HFF-Myc (cell line): ENCODE measurements at regions not wholly inside any gene's neighbourhood (a gene's known extent, or its start where the extent isn't known, plus 50 kb on each side); places are given as distances from the start of the nearest gene placed in this dataset.

ENCODE experiments used
- DNase-seq: peaks from one replicate; pipeline ENCODE4 v3.0.0-alpha.2; 2011; ENCODE audit warnings: low read depth; ENCODE audit errors: extremely low read depth
- H3K4me3 ChIP-seq: replicated peaks from 2 replicates; pipeline ENCODE4 v1.5.1; 2011; ENCODE audit warnings: low read depth, mild to moderate bottlenecking, control low read depth, low read length
- CTCF ChIP-seq: IDR thresholded peaks from 2 replicates; pipeline ENCODE4 v1.5.1; 2012; ENCODE audit warnings: mild to moderate bottlenecking, low read depth, low read length, control low read depth; ENCODE audit errors: missing control alignments

GRCh38 chr10:93236393-93237040 lies 162.8 kb downstream of the CYP26A1 start:
- TF ChIP-seq CTCF, result no peak
- no peak for DNase-seq
- H3K4me3 ChIP-seq, result no peak overlapping the region

GRCh38 chr10:93245147-93245546 lies 171.5 kb downstream of the CYP26A1 start:
- no peak overlapping the region for H3K4me3 ChIP-seq
- DNase-seq, result no peak
- TF ChIP-seq CTCF, result no peak

DNA sequence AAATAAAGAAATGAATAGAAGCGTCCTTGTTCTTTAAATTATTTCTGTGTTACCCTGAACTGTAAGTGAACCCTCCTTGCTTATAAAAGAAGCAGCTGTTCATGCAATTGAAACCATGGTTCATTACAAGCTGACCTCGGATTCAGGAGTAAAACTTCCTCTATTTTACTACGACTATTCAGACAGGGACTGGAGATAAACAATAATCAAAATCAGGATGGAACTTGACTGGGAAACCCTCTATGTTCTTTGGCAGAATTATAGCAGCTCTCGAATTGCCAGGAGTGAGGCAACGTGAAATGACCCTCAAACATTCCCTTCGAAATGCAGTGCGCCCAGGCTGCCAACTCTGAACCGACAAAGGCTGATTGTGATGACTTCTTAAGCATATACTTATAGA lies 172.1 kb downstream of the CYP26A1 start:
- TF ChIP-seq CTCF, result no peak
- H3K4me3 ChIP-seq, result no peak overlapping the region
- DNase-seq, result no peak

- no peak for TF ChIP-seq CTCF
- DNase-seq, result no peak
- H3K4me3 ChIP-seq, result no peak overlapping the region
Observed at GRCh38 chr10:93248583-93249227, 175.0 kb downstream of the CYP26A1 start.

GRCh38 chr10:93250010-93250409 lies 176.3 kb downstream of the CYP26A1 start:
- no peak for DNase-seq
- H3K4me3 ChIP-seq, result no peak overlapping the region
- no peak for TF ChIP-seq CTCF

DNA sequence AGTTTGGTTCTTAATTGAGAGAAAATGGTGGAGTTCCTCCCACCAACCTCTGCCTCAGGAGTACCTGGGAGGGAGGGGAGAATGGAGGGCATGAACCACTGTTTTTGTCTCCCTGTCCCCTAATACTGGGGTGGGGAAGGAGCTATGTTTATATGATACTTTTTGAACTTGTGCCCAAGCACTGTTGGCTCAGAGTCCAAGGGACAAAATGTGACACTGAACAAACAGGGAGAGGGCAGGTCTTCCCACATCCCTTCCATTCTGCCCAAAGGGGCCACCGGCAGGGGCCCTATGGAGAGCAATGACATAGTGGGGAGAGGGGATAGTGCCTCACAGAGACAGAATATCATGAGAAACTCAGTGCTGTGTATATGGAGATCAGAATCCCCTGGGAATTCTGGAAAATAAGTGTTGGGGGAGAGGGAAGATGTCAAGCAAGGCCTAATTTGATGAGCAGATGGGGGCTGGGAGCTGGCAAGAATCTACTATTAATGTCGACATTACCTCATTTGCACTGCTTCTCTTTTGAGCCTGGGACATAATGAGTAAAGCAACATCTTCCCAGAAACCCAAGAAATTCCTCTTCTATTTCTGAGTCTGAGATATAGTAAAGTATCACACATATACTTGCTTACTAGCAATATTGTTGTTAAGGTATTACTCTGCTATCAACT lies 180.6 kb downstream of the CYP26A1 start:
- no peak overlapping the region for H3K4me3 ChIP-seq
- no peak for DNase-seq
- TF ChIP-seq CTCF, result no peak
